ENCODE measurements at regions not wholly inside any gene's neighbourhood (a gene's known extent, or its start where the extent isn't known, plus 50 kb on each side); places are given as distances from the start of the nearest gene placed in this dataset.

DNA sequence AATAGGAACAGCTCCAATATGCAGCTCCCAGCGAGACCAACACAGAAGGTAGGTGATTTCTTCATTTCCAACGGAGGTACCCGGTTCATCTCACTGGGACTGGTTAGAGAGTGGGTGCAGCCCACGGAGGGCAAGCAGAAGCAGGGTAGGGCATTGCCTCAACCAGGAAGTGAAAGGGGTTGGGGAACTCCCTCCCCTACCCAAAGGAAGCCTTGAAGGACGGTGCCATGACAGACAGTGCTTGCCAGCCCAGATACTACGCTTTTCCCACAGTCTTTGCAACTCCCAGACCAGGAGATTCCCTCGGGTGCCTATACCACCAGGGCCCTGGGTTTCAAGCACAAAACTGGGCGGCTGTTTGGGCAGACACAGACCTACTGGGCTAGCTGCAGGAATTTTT, 576.9 kb upstream of the NECTIN3 start:
- TF ChIP-seq, protein P1, sequence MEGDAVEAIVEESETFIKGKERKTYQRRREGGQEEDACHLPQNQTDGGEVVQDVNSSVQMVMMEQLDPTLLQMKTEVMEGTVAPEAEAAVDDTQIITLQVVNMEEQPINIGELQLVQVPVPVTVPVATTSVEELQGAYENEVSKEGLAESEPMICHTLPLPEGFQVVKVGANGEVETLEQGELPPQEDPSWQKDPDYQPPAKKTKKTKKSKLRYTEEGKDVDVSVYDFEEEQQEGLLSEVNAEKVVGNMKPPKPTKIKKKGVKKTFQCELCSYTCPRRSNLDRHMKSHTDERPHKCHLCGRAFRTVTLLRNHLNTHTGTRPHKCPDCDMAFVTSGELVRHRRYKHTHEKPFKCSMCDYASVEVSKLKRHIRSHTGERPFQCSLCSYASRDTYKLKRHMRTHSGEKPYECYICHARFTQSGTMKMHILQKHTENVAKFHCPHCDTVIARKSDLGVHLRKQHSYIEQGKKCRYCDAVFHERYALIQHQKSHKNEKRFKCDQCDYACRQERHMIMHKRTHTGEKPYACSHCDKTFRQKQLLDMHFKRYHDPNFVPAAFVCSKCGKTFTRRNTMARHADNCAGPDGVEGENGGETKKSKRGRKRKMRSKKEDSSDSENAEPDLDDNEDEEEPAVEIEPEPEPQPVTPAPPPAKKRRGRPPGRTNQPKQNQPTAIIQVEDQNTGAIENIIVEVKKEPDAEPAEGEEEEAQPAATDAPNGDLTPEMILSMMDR (conservative IDR thresholded peaks at IDR 0.05; ENCODE audit: low read depth, low read length): no peak
- TF ChIP-seq EZH2 (IDR thresholded peaks at IDR 0.05; ENCODE audit: borderline replicate concordance, low read depth, low read length, poor library complexity, severe bottlenecking): no peak

All from A673 (cell line).